ENCODE measurements at regions not wholly inside any gene's neighbourhood (a gene's known extent, or its start where the extent isn't known, plus 50 kb on each side); places are given as distances from the start of the nearest gene placed in this dataset.
A peak's percentile ranks its signal among the peaks of the same experiment; 100 is the strongest.

- 80 to 86% (median 83%) methylated on average over 3 of the region's 3 CpGs for WGBS, 5 donors
- H3K9me3 ChIP-seq: no peaks in the 10 kb centered on the region
- no peaks in the 10 kb centered on the region for H3K27me3 ChIP-seq
- TF ChIP-seq CTCF (IDR thresholded peaks at IDR 0.05) (no peak), EP300 (IDR thresholded peaks at IDR 0.05) (no peak)
- DNase-seq: no peak
- H3K4me1 ChIP-seq: no peaks in the 10 kb centered on the region
- intact Hi-C loops (cut with DNase I; ENCODE audit: low total_unique reads): no loop called here
- no peak overlapping the region for H3K4me3 ChIP-seq
- no peaks in the 10 kb centered on the region for H3K36me3 ChIP-seq
- no peak overlapping the region for H3K27ac ChIP-seq
Observed at GRCh38 chr6:135753196-135753595, 98.3 kb upstream of the PDE7B start.

- Histone ChIP-seq H3K4me3 (no peak overlapping the region), H3K9me3 (peaks cover 0 to 5% (median 0%) of the 10 kb centered on the region in 4 donors), H3K27me3 (no peaks in the 10 kb centered on the region), H3K4me1 (peaks cover 0 to 7% (median 0%) of the 10 kb centered on the region in 4 donors), H3K27ac (no peak overlapping the region), H3K36me3 (no peaks in the 10 kb centered on the region)
- DNase-seq: peak in 1 of 2 donors; percentile 13
- intact Hi-C loops (cut with DNase I; ENCODE audit: low total_unique reads): no loop called here
- TF ChIP-seq POLR2A (IDR thresholded peaks at IDR 0.05) (no peak), POLR2AphosphoS5 (IDR thresholded peaks at IDR 0.05) (no peak), EP300 (IDR thresholded peaks at IDR 0.05) (no peak), CTCF (IDR thresholded peaks at IDR 0.05) (no peak)
- WGBS, 5 donors: 74 to 88% (median 84%) methylated on average over 5 of the region's 5 CpGs
Observed at GRCh38 chr6:135759831-135760230, 91.7 kb upstream of the PDE7B start.

GRCh38 chr6:135774006-135774405, 77.5 kb upstream of the PDE7B start:
- DNase-seq: no peak
- H3K9me3 ChIP-seq: no peaks in the 10 kb centered on the region
- no peaks in the 10 kb centered on the region for H3K4me1 ChIP-seq
- H3K27me3 ChIP-seq: no peaks in the 10 kb centered on the region
- H3K4me3 ChIP-seq: no peak overlapping the region
- intact Hi-C loops (cut with DNase I; ENCODE audit: low total_unique reads): no loop called here
- H3K36me3 ChIP-seq: no peaks in the 10 kb centered on the region
- H3K27ac ChIP-seq: no peak overlapping the region
- 67 to 91% (median 83%) methylated on average over 1 of the region's 1 CpG for WGBS, 5 donors
- TF ChIP-seq EP300 (IDR thresholded peaks at IDR 0.05) (no peak), CTCF (IDR thresholded peaks at IDR 0.05) (no peak), POLR2AphosphoS5 (IDR thresholded peaks at IDR 0.05) (no peak), POLR2A (IDR thresholded peaks at IDR 0.05) (no peak)

GRCh38 chr6:135779213-135779612, 72.3 kb upstream of the PDE7B start:
- H3K4me3 ChIP-seq: no peak overlapping the region
- H3K9me3 ChIP-seq: no peaks in the 10 kb centered on the region
- TF ChIP-seq EP300 (IDR thresholded peaks at IDR 0.05) (no peak), POLR2AphosphoS5 (IDR thresholded peaks at IDR 0.05) (no peak), POLR2A (IDR thresholded peaks at IDR 0.05) (no peak), CTCF (IDR thresholded peaks at IDR 0.05) (no peak)
- H3K27ac ChIP-seq: no peak overlapping the region
- DNase-seq: no peak
- H3K4me1 ChIP-seq: no peaks in the 10 kb centered on the region
- WGBS, 5 donors: 77 to 83% (median 79%) methylated on average over 2 of the region's 2 CpGs
- H3K27me3 ChIP-seq: no peaks in the 10 kb centered on the region
- intact Hi-C loops (cut with DNase I; ENCODE audit: low total_unique reads): no loop called here
- H3K36me3 ChIP-seq: no peaks in the 10 kb centered on the region
